H9 (cell line): ENCODE measurements at regions not wholly inside any gene's neighbourhood (a gene's known extent, or its start where the extent isn't known, plus 50 kb on each side); places are given as distances from the start of the nearest gene placed in this dataset.

Experiments
- DNase-seq: peaks from one replicate; pipeline ENCODE4 v3.0.0-alpha.2; 2017
- H2AFZ ChIP-seq: one replicate; pipeline ENCODE4 v1.6.1; 2013; ENCODE audit warnings: mild to moderate bottlenecking, low read length, control low read depth, moderate library complexity
- H2AK5ac ChIP-seq: 2 replicates; pipeline ENCODE4 v1.6.1; 2013; ENCODE audit warnings: low read length, control low read depth, mixed read lengths; ENCODE audit not compliant: insufficient read length
- H2BK120ac ChIP-seq: one replicate; pipeline ENCODE4 v1.6.1; 2013; ENCODE audit warnings: low read depth, mild to moderate bottlenecking, low read length, control low read depth, inconsistent platforms; ENCODE audit not compliant: poor library complexity, severe bottlenecking
- H2BK12ac ChIP-seq: 2 replicates; pipeline ENCODE4 v1.6.1; 2013; ENCODE audit warnings: low read length, control low read depth, mixed read lengths, low read depth; ENCODE audit not compliant: insufficient read length
- H2BK15ac ChIP-seq: 2 replicates; pipeline ENCODE4 v1.6.1; 2013; ENCODE audit warnings: low read depth, low read length, control low read depth
- H2BK20ac ChIP-seq: one replicate; pipeline ENCODE4 v1.6.1; 2013; ENCODE audit warnings: low read depth, mild to moderate bottlenecking, low read length, control low read depth, inconsistent platforms; ENCODE audit not compliant: poor library complexity, severe bottlenecking
- H2BK5ac ChIP-seq: 2 replicates; pipeline ENCODE4 v1.6.1; 2013; ENCODE audit warnings: low read length, control low read depth, mixed read lengths; ENCODE audit not compliant: insufficient read length
- H3K14ac ChIP-seq: 2 replicates; pipeline ENCODE4 v1.6.1; 2013; ENCODE audit warnings: low read length, control low read depth; ENCODE audit not compliant: insufficient read depth
- H3K18ac ChIP-seq: 2 replicates; pipeline ENCODE4 v1.6.1; 2013; ENCODE audit warnings: low read depth, mild to moderate bottlenecking, mixed read lengths, low read length, control low read depth; ENCODE audit not compliant: insufficient read length
- H3K23ac ChIP-seq: 2 replicates; pipeline ENCODE4 v1.6.1; 2013; ENCODE audit warnings: low read length, control low read depth, mixed read lengths, low read depth; ENCODE audit not compliant: insufficient read length
- H3K23me2 ChIP-seq: 2 replicates; pipeline ENCODE4 v1.6.1; 2013; ENCODE audit warnings: low read depth, mild to moderate bottlenecking, mixed read lengths, low read length, control low read depth; ENCODE audit not compliant: insufficient read length, poor library complexity, severe bottlenecking
- H3K27ac ChIP-seq: 2 replicates; pipeline ENCODE4 v1.5.1; 2013; ENCODE audit warnings: low read length, control low read depth, mixed read lengths, low read depth; ENCODE audit not compliant: insufficient read length
- H3K27me3 ChIP-seq: 2 replicates; pipeline ENCODE4 v1.6.1; 2013; ENCODE audit warnings: low read length, control low read depth, inconsistent platforms; ENCODE audit not compliant: insufficient read depth
- H3K4ac ChIP-seq: 2 replicates; pipeline ENCODE4 v1.6.1; 2013; ENCODE audit warnings: low read depth, mild to moderate bottlenecking, control low read depth, inconsistent platforms, low read length, moderate library complexity
- H3K4me1 ChIP-seq: 2 replicates; pipeline ENCODE4 v1.6.1; 2013; ENCODE audit warnings: low read length, control low read depth, inconsistent platforms; ENCODE audit not compliant: insufficient read depth
- H3K4me2 ChIP-seq: 2 replicates; pipeline ENCODE4 v1.6.1; 2013; ENCODE audit warnings: low read length, control low read depth, mixed read lengths; ENCODE audit not compliant: insufficient read length, insufficient read depth
- H3K56ac ChIP-seq: 2 replicates; pipeline ENCODE4 v1.6.1; 2013; ENCODE audit warnings: low read depth, mild to moderate bottlenecking, mixed read lengths, low read length, control low read depth; ENCODE audit not compliant: insufficient read length
- H3K79me1 ChIP-seq: 2 replicates; pipeline ENCODE4 v1.6.1; 2013; ENCODE audit warnings: low read depth, mild to moderate bottlenecking, moderate library complexity, low read length, control low read depth, inconsistent platforms; ENCODE audit not compliant: insufficient read depth, poor library complexity, severe bottlenecking
- H3K79me2 ChIP-seq: 2 replicates; pipeline ENCODE4 v1.6.1; 2013; ENCODE audit warnings: low read length, control low read depth, inconsistent platforms; ENCODE audit not compliant: insufficient read depth
- H3K9ac ChIP-seq: 2 replicates; pipeline ENCODE4 v1.6.1; 2013; ENCODE audit warnings: low read length, control low read depth, mixed read lengths; ENCODE audit not compliant: insufficient read length; ENCODE audit errors: extremely low read depth
- H3K9me3 ChIP-seq: one replicate; pipeline ENCODE4 v1.6.1; 2013; ENCODE audit warnings: low read depth, low read length, inconsistent platforms; ENCODE audit not compliant: control insufficient read depth
- H3T11ph ChIP-seq: one replicate; pipeline ENCODE4 v1.6.1; 2013; ENCODE audit warnings: mild to moderate bottlenecking, low read length, control low read depth, inconsistent platforms
- H4K20me1 ChIP-seq: one replicate; pipeline ENCODE4 v1.6.1; 2013; ENCODE audit not compliant: control insufficient read depth, insufficient read length, insufficient read depth
- H4K5ac ChIP-seq: 2 replicates; pipeline ENCODE4 v1.6.1; 2013; ENCODE audit warnings: low read depth, mild to moderate bottlenecking, mixed read lengths, low read length, control low read depth; ENCODE audit not compliant: insufficient read length
- H4K8ac ChIP-seq: replicated peaks from 2 replicates; pipeline ENCODE4 v1.6.1; 2013; ENCODE audit warnings: low read length, control low read depth, mixed read lengths, low read depth; ENCODE audit not compliant: insufficient read length
- H4K91ac ChIP-seq: 2 replicates; pipeline ENCODE4 v1.6.1; 2013; ENCODE audit warnings: low read depth, mild to moderate bottlenecking, moderate library complexity, mixed read lengths, low read length, control low read depth; ENCODE audit not compliant: insufficient read length
- H3K27ac Mint-ChIP-seq, 3 experiments: 2 replicates in 2 of 3; 3 replicates in 1 of 3; pipeline ENCODE4 v1.8.0; 2020 to 2021; ENCODE audit warnings: mixed read lengths in 3 of 3, mild to moderate bottlenecking in 1 of 3, moderate library complexity in 1 of 3
- H3K27me3 Mint-ChIP-seq: 2 replicates; pipeline ENCODE4 v1.8.0; 2021; ENCODE audit warnings: low read depth, mild to moderate bottlenecking, moderate library complexity, mixed read lengths
- H3K36me3 Mint-ChIP-seq, 3 experiments: 2 replicates in 2 of 3; 3 replicates in 1 of 3; pipeline ENCODE4 v1.8.0; 2020 to 2021; ENCODE audit warnings: low read depth in 3 of 3, mixed read lengths in 3 of 3; ENCODE audit not compliant: insufficient read depth in 1 of 3
- H3K4me1 Mint-ChIP-seq, 2 experiments: 2 replicates each; pipeline ENCODE4 v1.8.0; 2020; ENCODE audit warnings: mixed read lengths in 2 of 2
- H3K4me3 Mint-ChIP-seq, 2 experiments: 2 replicates in 1 of 2; 3 replicates in 1 of 2; pipeline ENCODE4 v1.8.0; 2020 to 2021; ENCODE audit warnings: mild to moderate bottlenecking in 2 of 2, mixed read lengths in 2 of 2, moderate library complexity in 1 of 2
- H3K9me3 Mint-ChIP-seq, 2 experiments: 2 replicates in 1 of 2; 3 replicates in 1 of 2; pipeline ENCODE4 v1.8.0; 2020; ENCODE audit warnings: mild to moderate bottlenecking in 2 of 2, mixed read lengths in 2 of 2, moderate library complexity in 1 of 2
- WGBS: extraction: QIAGEN DNeasy Blood & Tissue Kit; methylation state at CpG from one replicate; pipeline ENCODE4 v1.1.7; 2013; ENCODE audit warnings: missing lambda C conversion rate, low lambda C conversion rate, mixed read lengths; ENCODE audit not compliant: insufficient read length; ENCODE audit errors: extremely low coverage; 5-methylcytosine and 5-hydroxymethylcytosine counted together
- TF ChIP-seq, protein P1 (sequence below): fragments of 200-600 bp; sonication (generic); conservative IDR thresholded peaks from 3 replicates; pipeline ENCODE4 v1.8.0; 2021; ENCODE audit warnings: antibody characterized with exemption, mild to moderate bottlenecking

DNA sequence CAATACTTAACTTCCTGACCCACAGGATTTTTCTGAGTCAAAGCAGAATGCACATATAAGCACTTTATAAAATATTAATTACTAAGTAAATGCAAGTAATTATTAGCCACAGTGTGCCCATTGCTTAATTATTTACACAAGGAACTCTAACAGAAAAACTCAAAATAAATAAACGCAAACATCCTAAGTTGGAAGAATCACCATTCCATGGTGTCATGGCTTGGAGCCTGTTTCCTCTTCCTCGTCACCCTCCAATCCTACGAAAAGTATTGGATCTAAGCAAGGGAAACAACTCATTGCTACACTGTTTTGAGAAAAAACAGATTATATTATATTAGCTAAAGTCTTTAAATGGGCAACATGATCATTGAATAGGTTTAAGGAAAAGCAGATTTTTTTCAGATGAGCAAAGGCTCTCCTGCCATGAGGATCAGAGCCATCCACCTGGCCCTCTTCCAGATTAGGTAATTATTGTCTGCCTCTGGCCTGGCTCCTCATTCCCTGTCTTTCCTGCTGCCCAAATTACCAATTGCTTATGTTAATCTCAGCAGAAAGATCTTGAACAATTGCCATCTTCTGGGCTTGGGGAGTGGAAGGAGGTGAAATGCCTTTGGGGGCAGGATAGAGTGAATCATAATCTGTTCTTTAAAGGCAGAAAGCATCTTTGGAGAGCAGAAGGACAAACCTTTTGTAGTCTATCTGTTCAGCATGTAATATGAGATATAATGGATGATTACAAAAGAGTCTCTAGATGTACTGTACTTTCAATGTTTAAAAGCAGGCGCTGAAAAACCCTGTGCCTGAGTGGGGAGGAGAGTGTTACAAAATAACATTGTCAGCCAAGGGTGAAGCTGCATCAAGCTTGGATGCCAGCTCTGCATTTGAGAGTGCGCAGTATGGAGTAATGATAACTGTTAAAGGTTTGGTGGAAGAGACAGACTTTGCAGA lies 121.2 kb downstream of the DUSP10 start:
- H2BK5ac ChIP-seq: no peak overlapping the region
- no peak overlapping the region for H3K4me3 Mint-ChIP-seq
- H3K18ac ChIP-seq: no peak overlapping the region
- no peaks in the 10 kb centered on the region for H3K27me3 Mint-ChIP-seq
- no peak overlapping the region for H3T11ph ChIP-seq
- no peak overlapping the region for H4K91ac ChIP-seq
- no peak for DNase-seq
- no peak overlapping the region for H2BK120ac ChIP-seq
- H3K14ac ChIP-seq: no peak overlapping the region
- no CpG with 5 or more reads among the region's 5 CpGs for WGBS
- H4K20me1 ChIP-seq: no peaks in the 10 kb centered on the region
- no peaks in the 10 kb centered on the region for H3K9me3 ChIP-seq
- H3K79me1 ChIP-seq: no peaks in the 10 kb centered on the region
- no peak overlapping the region for H4K8ac ChIP-seq
- H3K4ac ChIP-seq: no peak overlapping the region
- H3K9ac ChIP-seq: no peak overlapping the region
- no peaks in the 10 kb centered on the region for H3K27me3 ChIP-seq
- no peak overlapping the region for H2BK12ac ChIP-seq
- TF ChIP-seq, protein P1, sequence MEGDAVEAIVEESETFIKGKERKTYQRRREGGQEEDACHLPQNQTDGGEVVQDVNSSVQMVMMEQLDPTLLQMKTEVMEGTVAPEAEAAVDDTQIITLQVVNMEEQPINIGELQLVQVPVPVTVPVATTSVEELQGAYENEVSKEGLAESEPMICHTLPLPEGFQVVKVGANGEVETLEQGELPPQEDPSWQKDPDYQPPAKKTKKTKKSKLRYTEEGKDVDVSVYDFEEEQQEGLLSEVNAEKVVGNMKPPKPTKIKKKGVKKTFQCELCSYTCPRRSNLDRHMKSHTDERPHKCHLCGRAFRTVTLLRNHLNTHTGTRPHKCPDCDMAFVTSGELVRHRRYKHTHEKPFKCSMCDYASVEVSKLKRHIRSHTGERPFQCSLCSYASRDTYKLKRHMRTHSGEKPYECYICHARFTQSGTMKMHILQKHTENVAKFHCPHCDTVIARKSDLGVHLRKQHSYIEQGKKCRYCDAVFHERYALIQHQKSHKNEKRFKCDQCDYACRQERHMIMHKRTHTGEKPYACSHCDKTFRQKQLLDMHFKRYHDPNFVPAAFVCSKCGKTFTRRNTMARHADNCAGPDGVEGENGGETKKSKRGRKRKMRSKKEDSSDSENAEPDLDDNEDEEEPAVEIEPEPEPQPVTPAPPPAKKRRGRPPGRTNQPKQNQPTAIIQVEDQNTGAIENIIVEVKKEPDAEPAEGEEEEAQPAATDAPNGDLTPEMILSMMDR: no peak
- H3K27ac Mint-ChIP-seq: no peak overlapping the region
- H2AFZ ChIP-seq: no peak overlapping the region
- H3K23ac ChIP-seq: no peak overlapping the region
- H4K5ac ChIP-seq: no peak overlapping the region
- peaks cover 5 to 9% of the 10 kb centered on the region in 2 experiments for H3K4me1 Mint-ChIP-seq
- no peak overlapping the region for H3K4me2 ChIP-seq
- peaks cover 0 to 2% (median 0%) of the 10 kb centered on the region in 3 experiments; a peak in 4 of 7 replicates for H3K36me3 Mint-ChIP-seq
- no peak overlapping the region for H3K27ac ChIP-seq
- no peak overlapping the region for H3K56ac ChIP-seq
- H3K4me1 ChIP-seq: no peaks in the 10 kb centered on the region
- H3K23me2 ChIP-seq: no peaks in the 10 kb centered on the region
- no peak overlapping the region for H2BK20ac ChIP-seq
- H3K9me3 Mint-ChIP-seq: peaks cover 0 to 2% of the 10 kb centered on the region in 2 experiments; a peak in 2 of 5 replicates
- no peak overlapping the region for H2AK5ac ChIP-seq
- no peaks in the 10 kb centered on the region for H3K79me2 ChIP-seq
- no peak overlapping the region for H2BK15ac ChIP-seq
